ENCODE measurements at regions not wholly inside any gene's neighbourhood (a gene's known extent, or its start where the extent isn't known, plus 50 kb on each side); places are given as distances from the start of the nearest gene placed in this dataset.

DNA sequence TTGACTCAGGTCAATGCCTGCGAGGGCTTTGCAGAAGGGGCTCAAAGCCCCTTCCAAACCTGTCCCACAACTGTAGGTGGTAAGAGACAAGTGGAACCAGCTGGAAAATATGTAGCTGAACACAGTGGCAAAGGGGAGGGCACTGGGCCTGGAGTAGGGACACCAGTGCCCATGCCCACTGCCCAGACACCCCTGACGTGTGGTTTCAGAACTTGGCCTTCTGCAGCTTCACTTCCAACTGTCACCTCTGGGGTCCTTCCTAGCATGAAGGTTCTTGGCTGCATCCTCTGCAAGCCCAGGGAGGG, 233.1 kb upstream of the IRX1 start:
- Histone ChIP-seq H3K4me3 (ENCODE audit: low read depth, low read length) (no peak overlapping the region), H3K9me3 (ENCODE audit: control insufficient read depth, insufficient read depth, low read depth, low read length) (peaks cover 6% of the 10 kb centered on the region; the same call in 1 of the 2 replicates)

DNA sequence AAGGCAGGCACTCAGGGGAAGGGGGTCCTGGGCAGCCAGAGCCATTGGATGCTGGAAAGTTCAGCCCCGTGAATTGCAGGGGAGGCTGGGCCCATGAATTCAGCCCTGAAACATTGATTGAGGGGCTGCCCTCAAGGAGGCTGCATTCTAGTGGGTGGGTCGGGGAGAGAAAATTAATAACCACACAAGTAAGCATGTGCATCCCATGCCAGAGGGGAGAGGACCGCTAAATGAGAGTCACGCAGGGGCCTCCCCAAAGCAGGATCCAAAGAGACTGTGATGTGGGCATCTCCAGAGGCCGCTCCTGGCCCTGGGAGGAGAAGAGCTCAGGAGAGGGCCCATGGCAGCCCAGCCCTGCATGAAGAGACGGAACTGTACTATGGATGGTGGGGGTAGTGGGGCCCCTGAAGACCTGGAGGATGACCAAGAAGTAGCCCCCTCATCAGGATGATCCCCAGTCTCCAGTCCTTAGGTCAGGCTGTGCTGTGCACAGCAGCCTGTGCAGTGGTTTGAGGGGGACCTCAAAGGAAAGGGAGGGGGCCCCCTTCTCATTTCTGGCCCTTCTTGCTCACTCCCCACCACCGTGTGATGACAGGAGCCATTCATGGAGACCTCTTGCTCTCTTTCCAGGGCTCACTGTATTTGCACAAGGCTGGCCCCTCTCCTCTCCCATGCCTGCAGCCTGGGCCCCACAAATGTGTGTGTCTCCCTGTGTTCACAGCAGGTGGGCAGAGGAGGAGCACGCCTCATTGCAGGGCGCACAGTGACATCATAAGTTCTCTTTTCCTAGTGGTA, 233.6 kb upstream of the IRX1 start:
- Histone ChIP-seq H3K36me3 (ENCODE audit: control insufficient read depth, insufficient read depth, low read length) (no peaks in the 10 kb centered on the region), H3K9me3 (ENCODE audit: control insufficient read depth, insufficient read depth, low read depth, low read length) (peaks cover 6% of the 10 kb centered on the region; the same call in 1 of the 2 replicates), H3K4me3 (ENCODE audit: low read depth, low read length) (no peak overlapping the region), H3K27me3 (ENCODE audit: control insufficient read depth, insufficient read depth, low read length) (no peaks in the 10 kb centered on the region), H3K27ac (ENCODE audit: low read depth, low read length) (no peak overlapping the region), H3K9ac (ENCODE audit: low read length) (no peak overlapping the region), H3K4me1 (ENCODE audit: control insufficient read depth, insufficient read depth, low read length) (no peaks in the 10 kb centered on the region)

More for the DNA sequence above, 233.1 kb upstream of the IRX1 start:
- no peaks in the 10 kb centered on the region for H3K27me3 ChIP-seq (ENCODE audit: control insufficient read depth, insufficient read depth, low read length)
- H3K27ac ChIP-seq (ENCODE audit: low read depth, low read length), result no peak overlapping the region
- no peaks in the 10 kb centered on the region for H3K4me1 ChIP-seq (ENCODE audit: control insufficient read depth, insufficient read depth, low read length)
- H3K9ac ChIP-seq (ENCODE audit: low read length), result no peak overlapping the region
- no peaks in the 10 kb centered on the region for H3K36me3 ChIP-seq (ENCODE audit: control insufficient read depth, insufficient read depth, low read length)

DNA sequence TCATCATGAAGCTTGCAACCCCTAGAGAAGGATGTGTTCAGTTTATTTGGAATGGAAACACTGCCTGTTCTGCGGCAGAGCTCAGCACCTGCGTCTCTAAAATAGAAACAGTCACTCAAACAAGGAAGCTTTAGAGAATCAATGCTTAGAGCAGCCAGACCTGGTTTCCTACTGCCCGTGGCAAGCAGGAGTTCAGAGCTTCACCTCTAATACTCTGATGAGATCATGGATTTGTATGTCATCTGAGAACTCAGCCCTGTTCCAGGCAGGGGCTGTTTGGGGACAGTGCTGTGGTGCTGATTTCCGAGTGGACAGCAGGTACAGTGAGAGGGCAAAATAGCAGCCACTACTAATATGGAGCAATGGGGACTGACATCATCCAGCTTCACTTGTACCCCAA, 236.0 kb upstream of the IRX1 start:
- Histone ChIP-seq H3K27me3 (ENCODE audit: control insufficient read depth, insufficient read depth, low read length) (no peaks in the 10 kb centered on the region; the same call in 1 of the 2 replicates), H3K4me3 (ENCODE audit: low read depth, low read length) (no peak overlapping the region), H3K27ac (ENCODE audit: low read depth, low read length) (no peak overlapping the region), H3K9me3 (ENCODE audit: control insufficient read depth, insufficient read depth, low read depth, low read length) (peaks cover 6% of the 10 kb centered on the region; the same call in 1 of the 2 replicates), H3K4me1 (ENCODE audit: control insufficient read depth, insufficient read depth, low read length) (no peaks in the 10 kb centered on the region), H3K36me3 (ENCODE audit: control insufficient read depth, insufficient read depth, low read length) (no peaks in the 10 kb centered on the region), H3K9ac (ENCODE audit: low read length) (no peak overlapping the region)

DNA sequence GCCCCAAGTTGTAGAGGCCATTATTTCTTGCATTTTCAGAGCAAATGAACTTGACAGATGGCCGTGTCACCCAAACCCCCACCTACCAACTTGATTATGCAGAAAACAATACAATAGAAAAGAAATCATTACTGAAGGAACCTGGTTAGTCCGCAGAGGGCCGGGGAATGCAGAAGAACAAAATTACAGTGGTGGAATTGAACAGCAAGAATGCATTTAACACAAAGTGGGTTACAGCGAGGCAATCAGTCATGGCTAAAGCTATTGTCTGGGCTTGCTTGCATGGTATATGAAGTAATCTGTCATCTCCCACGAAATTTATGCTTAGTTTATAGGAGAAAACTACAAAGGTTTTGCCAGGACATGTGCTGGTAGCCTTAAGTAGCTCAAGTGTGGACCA, 238.3 kb upstream of the IRX1 start:
- H3K9me3 ChIP-seq (ENCODE audit: control insufficient read depth, insufficient read depth, low read depth, low read length), result peaks cover 6% of the 10 kb centered on the region; the same call in 1 of the 2 replicates
- no peaks in the 10 kb centered on the region; the same call in 1 of the 2 replicates for H3K27me3 ChIP-seq (ENCODE audit: control insufficient read depth, insufficient read depth, low read length)
- H3K36me3 ChIP-seq (ENCODE audit: control insufficient read depth, insufficient read depth, low read length), result no peaks in the 10 kb centered on the region

DNA sequence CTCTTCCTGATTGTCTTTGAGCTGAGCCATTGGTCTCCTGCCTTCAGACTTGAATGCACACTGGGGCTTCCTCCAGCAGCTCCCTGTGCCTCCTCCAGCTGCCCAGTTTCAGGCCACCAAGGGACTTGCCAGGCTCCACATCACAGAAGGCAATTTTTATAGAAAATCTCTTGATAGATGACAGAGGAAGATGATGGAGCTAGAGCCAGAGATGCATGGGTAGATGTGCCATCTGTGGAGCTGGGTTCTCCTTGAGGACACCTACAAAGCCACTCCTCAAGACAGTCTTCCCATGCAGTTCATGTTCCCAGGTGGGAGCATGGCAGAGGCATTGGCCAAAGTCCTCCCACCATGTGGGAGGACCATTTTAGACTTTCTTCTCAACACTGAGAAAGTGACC, 239.6 kb upstream of the IRX1 start:
- H3K36me3 ChIP-seq (ENCODE audit: control insufficient read depth, insufficient read depth, low read length), result no peaks in the 10 kb centered on the region
- no peak overlapping the region for H3K27ac ChIP-seq (ENCODE audit: low read depth, low read length)
- H3K27me3 ChIP-seq (ENCODE audit: control insufficient read depth, insufficient read depth, low read length), result no peaks in the 10 kb centered on the region; the same call in 1 of the 2 replicates
- H3K9me3 ChIP-seq (ENCODE audit: control insufficient read depth, insufficient read depth, low read depth, low read length), result peaks cover 1% of the 10 kb centered on the region; the same call in 1 of the 2 replicates
- H3K9ac ChIP-seq (ENCODE audit: low read length), result no peak overlapping the region
- no peak overlapping the region for H3K4me3 ChIP-seq (ENCODE audit: low read depth, low read length)
- no peaks in the 10 kb centered on the region for H3K4me1 ChIP-seq (ENCODE audit: control insufficient read depth, insufficient read depth, low read length)

More for the DNA sequence above, 238.3 kb upstream of the IRX1 start:
- Histone ChIP-seq H3K27ac (ENCODE audit: low read depth, low read length) (no peak overlapping the region), H3K4me1 (ENCODE audit: control insufficient read depth, insufficient read depth, low read length) (no peaks in the 10 kb centered on the region), H3K9ac (ENCODE audit: low read length) (no peak overlapping the region), H3K4me3 (ENCODE audit: low read depth, low read length) (no peak overlapping the region)

DNA sequence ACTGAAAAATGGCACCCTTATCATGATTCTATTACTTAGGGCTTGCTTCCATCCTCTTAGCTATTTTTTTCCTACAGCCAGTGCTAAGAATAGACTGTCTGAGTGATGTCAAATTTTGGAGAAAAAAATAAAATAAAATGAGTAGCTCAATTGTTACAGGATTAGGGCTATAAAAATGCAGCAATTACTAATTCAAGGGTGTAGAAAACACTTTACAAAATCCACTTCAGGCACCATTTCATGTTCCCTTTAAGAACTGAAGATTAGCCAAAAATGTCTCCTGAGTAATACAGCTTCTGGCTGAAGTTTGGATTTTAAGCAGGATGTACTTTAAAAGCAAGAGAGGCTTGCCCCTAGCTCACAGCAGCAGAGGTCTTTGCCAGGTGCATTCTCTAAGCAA, 240.5 kb upstream of the IRX1 start:
- Histone ChIP-seq H3K9ac (ENCODE audit: low read length) (no peak overlapping the region), H3K4me3 (ENCODE audit: low read depth, low read length) (no peak overlapping the region), H3K36me3 (ENCODE audit: control insufficient read depth, insufficient read depth, low read length) (no peaks in the 10 kb centered on the region), H3K9me3 (ENCODE audit: control insufficient read depth, insufficient read depth, low read depth, low read length) (no peaks in the 10 kb centered on the region), H3K27ac (ENCODE audit: low read depth, low read length) (no peak overlapping the region), H3K27me3 (ENCODE audit: control insufficient read depth, insufficient read depth, low read length) (no peaks in the 10 kb centered on the region; the same call in 1 of the 2 replicates), H3K4me1 (ENCODE audit: control insufficient read depth, insufficient read depth, low read length) (no peaks in the 10 kb centered on the region)

DNA sequence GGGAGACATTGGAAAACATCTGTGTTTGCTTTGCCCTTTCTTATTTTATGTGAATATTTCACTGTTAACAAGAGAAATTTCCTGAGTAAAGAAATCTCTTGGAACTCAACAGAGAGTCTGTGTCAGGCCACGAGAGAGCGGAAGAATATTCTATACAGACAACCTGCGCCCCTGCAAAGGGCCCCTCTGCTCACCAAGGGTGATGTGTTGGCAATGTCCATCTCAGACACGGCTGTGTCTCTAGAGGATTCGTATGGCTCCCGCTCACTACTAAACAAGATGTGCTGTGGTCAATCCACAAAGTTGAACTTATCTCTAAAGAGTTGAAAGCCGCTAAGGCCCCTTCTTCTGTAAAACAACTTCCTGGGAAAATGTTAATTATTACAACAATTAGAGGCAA, 241.0 kb upstream of the IRX1 start:
- no peaks in the 10 kb centered on the region for H3K4me1 ChIP-seq (ENCODE audit: control insufficient read depth, insufficient read depth, low read length)
- H3K4me3 ChIP-seq (ENCODE audit: low read depth, low read length), result no peak overlapping the region
- no peaks in the 10 kb centered on the region for H3K36me3 ChIP-seq (ENCODE audit: control insufficient read depth, insufficient read depth, low read length)
- no peak overlapping the region for H3K9ac ChIP-seq (ENCODE audit: low read length)
- no peak overlapping the region for H3K27ac ChIP-seq (ENCODE audit: low read depth, low read length)
- H3K27me3 ChIP-seq (ENCODE audit: control insufficient read depth, insufficient read depth, low read length), result no peaks in the 10 kb centered on the region; the same call in 1 of the 2 replicates
- H3K9me3 ChIP-seq (ENCODE audit: control insufficient read depth, insufficient read depth, low read depth, low read length), result no peaks in the 10 kb centered on the region

DNA sequence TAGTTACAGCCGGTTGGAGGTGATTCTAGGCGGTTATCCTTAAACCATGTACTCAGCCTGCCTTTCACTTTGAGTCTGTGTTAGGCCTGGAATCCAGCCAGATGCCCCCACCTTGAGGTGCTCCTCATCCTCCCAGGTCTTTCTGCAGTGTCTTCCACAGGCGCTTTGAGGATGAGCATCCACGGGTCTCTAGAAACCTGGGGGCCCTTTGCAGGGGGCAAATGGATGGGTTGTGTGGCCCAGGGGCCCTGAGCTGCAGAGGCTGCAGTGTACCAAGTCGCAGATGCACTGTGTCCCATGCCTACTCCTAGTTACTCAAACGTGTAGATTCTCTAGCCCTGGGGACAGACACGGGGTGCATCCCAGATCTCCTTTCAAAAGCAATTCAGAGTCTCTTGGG, 242.1 kb upstream of the IRX1 start:
- no peaks in the 10 kb centered on the region for H3K4me1 ChIP-seq (ENCODE audit: control insufficient read depth, insufficient read depth, low read length)
- no peak overlapping the region for H3K9ac ChIP-seq (ENCODE audit: low read length)
- H3K27me3 ChIP-seq (ENCODE audit: control insufficient read depth, insufficient read depth, low read length), result no peaks in the 10 kb centered on the region; the same call in 1 of the 2 replicates
- H3K27ac ChIP-seq (ENCODE audit: low read depth, low read length), result no peak overlapping the region
- no peaks in the 10 kb centered on the region for H3K9me3 ChIP-seq (ENCODE audit: control insufficient read depth, insufficient read depth, low read depth, low read length)
- H3K36me3 ChIP-seq (ENCODE audit: control insufficient read depth, insufficient read depth, low read length), result no peaks in the 10 kb centered on the region
- H3K4me3 ChIP-seq (ENCODE audit: low read depth, low read length), result no peak overlapping the region

DNA sequence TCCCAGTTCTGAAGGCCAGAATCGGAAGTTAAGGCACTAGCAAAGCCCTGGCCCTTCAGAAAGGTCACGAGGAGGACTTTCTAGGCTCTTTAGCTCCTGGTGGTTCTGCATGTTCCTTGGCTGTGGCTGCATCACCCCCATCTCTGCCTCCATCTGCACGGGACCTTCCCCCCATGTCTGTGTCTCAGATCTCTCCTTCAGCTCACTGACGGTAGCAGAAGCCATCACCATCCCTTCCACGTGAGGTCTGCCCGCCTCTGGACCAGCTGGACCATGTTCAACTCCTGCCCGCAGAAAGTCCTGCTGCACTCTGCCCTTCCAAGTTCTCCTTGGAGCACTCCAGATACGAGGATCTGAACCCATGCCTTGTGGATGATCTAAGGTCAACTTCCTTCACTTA, 242.9 kb upstream of the IRX1 start:
- Histone ChIP-seq H3K9ac (ENCODE audit: low read length) (no peak overlapping the region), H3K27ac (ENCODE audit: low read depth, low read length) (no peak overlapping the region), H3K9me3 (ENCODE audit: control insufficient read depth, insufficient read depth, low read depth, low read length) (no peaks in the 10 kb centered on the region)

DNA sequence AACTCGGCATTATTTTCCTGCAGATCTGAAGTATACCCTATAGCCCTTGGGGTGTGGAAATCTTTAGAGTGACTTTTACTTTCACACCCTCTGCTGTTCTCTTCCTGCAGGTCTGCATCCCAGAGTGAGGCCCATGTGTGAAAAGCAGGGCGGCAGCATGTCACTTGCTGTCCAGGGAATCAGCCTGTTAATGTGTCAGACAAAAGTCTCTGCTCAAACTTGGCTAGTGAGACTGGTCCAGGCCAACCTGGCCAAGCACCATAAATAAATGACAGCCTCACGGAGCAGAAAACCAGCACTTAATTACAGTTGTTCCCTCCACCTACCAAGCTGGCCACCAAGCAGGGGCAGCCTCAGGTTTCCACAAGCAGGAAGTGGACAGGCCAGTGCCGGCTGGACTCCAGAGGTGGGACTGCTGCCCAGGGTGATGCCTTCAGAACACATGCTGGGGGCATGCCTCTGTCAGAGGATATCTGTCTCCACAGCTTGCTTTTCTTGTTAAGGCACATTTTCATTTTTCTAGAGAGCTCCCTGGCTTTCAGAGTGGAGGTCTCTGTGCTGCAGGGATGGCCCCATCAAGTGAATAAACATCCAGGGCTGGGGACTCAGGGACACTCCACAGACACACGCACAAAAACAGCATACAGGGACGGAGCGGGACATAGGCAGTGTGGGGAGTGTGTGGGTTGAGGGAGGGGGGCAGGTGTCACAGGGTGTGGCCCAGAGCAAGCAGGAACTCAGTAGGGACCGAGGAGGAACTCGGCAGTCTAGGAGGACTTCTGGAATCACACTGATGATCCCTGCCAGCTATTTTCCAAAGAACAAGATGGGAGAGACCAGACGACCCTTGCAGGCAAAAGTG, 243.8 kb upstream of the IRX1 start:
- Histone ChIP-seq H3K27ac (ENCODE audit: low read depth, low read length) (no peak overlapping the region), H3K4me1 (ENCODE audit: control insufficient read depth, insufficient read depth, low read length) (no peaks in the 10 kb centered on the region), H3K27me3 (ENCODE audit: control insufficient read depth, insufficient read depth, low read length) (no peaks in the 10 kb centered on the region; the same call in 1 of the 2 replicates), H3K4me3 (ENCODE audit: low read depth, low read length) (no peak overlapping the region), H3K9ac (ENCODE audit: low read length) (no peak overlapping the region), H3K36me3 (ENCODE audit: control insufficient read depth, insufficient read depth, low read length) (no peaks in the 10 kb centered on the region), H3K9me3 (ENCODE audit: control insufficient read depth, insufficient read depth, low read depth, low read length) (no peaks in the 10 kb centered on the region)

More for the DNA sequence above, 242.9 kb upstream of the IRX1 start:
- Histone ChIP-seq H3K27me3 (ENCODE audit: control insufficient read depth, insufficient read depth, low read length) (no peaks in the 10 kb centered on the region; the same call in 1 of the 2 replicates), H3K36me3 (ENCODE audit: control insufficient read depth, insufficient read depth, low read length) (no peaks in the 10 kb centered on the region), H3K4me3 (ENCODE audit: low read depth, low read length) (no peak overlapping the region), H3K4me1 (ENCODE audit: control insufficient read depth, insufficient read depth, low read length) (no peaks in the 10 kb centered on the region)

DNA sequence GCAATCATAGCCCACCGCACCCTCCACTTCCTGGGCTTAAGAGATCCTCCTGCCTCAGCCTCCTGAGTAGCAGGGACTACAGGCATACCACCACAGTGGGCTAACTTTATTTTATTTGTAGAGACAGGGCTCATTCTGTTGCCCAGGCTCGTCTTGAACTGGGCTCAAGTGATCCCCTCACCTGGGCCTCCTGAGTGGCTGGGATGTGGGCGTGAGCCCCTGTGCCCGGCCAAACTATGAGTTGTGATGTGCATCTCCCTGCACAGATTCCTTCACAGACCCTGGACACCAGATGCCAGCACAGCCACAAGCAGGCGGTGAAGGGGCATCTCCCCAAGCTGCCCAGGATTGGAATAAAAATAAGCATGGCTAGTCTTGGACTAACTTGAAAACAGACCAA, 244.9 kb upstream of the IRX1 start:
- H3K27me3 ChIP-seq (ENCODE audit: control insufficient read depth, insufficient read depth, low read length), result no peaks in the 10 kb centered on the region; the same call in 1 of the 2 replicates
- no peak overlapping the region for H3K27ac ChIP-seq (ENCODE audit: low read depth, low read length)
- no peaks in the 10 kb centered on the region for H3K36me3 ChIP-seq (ENCODE audit: control insufficient read depth, insufficient read depth, low read length)
- H3K9me3 ChIP-seq (ENCODE audit: control insufficient read depth, insufficient read depth, low read depth, low read length), result no peaks in the 10 kb centered on the region
- H3K9ac ChIP-seq (ENCODE audit: low read length), result no peak overlapping the region
- no peak overlapping the region for H3K4me3 ChIP-seq (ENCODE audit: low read depth, low read length)
- H3K4me1 ChIP-seq (ENCODE audit: control insufficient read depth, insufficient read depth, low read length), result no peaks in the 10 kb centered on the region
